GM23338 (cell line): ENCODE measurements at regions not wholly inside any gene's neighbourhood (a gene's known extent, or its start where the extent isn't known, plus 50 kb on each side); places are given as distances from the start of the nearest gene placed in this dataset.

ENCODE experiments used
- ATAC-seq: fragments of 200-7000 bp; cut with Tn5 transposase; 3 replicates; pipeline ENCODE4 v1.9.1; 2020
- DNase-seq: peaks from one replicate; pipeline ENCODE4 v3.0.0-alpha.2; 2015; ENCODE audit warnings: low spot score
- H2AFZ ChIP-seq: fragments of 200-600 bp; sonication (generic); 2 replicates; pipeline ENCODE4 v1.8.0; 2016; ENCODE audit warnings: antibody characterized with exemption, mild to moderate bottlenecking, moderate library complexity
- H3F3A ChIP-seq: fragments of 200-600 bp; sonication (generic); replicated peaks from 2 replicates; pipeline ENCODE4 v1.8.0; 2017; ENCODE audit warnings: antibody characterized with exemption, mixed run types, low read depth
- H3K27ac ChIP-seq: fragments of 200-600 bp; sonication (generic); 2 replicates; pipeline ENCODE4 v1.6.1; 2016; ENCODE audit warnings: low read depth
- H3K27me3 ChIP-seq: fragments of 200-600 bp; sonication (generic); 2 replicates; pipeline ENCODE4 v1.8.0; 2016; ENCODE audit warnings: mild to moderate bottlenecking, mixed run types, moderate library complexity; ENCODE audit not compliant: insufficient read depth
- H3K36me3 ChIP-seq: fragments of 200-600 bp; sonication (generic); 2 replicates; pipeline ENCODE4 v1.8.0; 2016; ENCODE audit warnings: mild to moderate bottlenecking; ENCODE audit not compliant: insufficient read depth
- H3K4me1 ChIP-seq: fragments of 200-600 bp; sonication (generic); 2 replicates; pipeline ENCODE4 v1.8.0; 2016; ENCODE audit warnings: mild to moderate bottlenecking, moderate library complexity; ENCODE audit not compliant: insufficient read depth
- H3K4me2 ChIP-seq: fragments of 200-600 bp; sonication (generic); 2 replicates; pipeline ENCODE4 v1.7.1; 2017; ENCODE audit warnings: mixed run types
- H3K4me3 ChIP-seq: fragments of 200-600 bp; sonication (generic); 2 replicates; pipeline ENCODE4 v1.6.1; 2016; ENCODE audit warnings: mixed run types
- H3K79me2 ChIP-seq: fragments of 200-600 bp; sonication (generic); replicated peaks from 2 replicates; pipeline ENCODE4 v1.8.0; 2017; ENCODE audit warnings: mild to moderate bottlenecking; ENCODE audit not compliant: insufficient read depth
- H3K9me2 ChIP-seq: fragments of 200-600 bp; sonication (generic); 2 replicates; pipeline ENCODE4 v1.8.0; 2017; ENCODE audit not compliant: insufficient read depth
- H4K20me1 ChIP-seq: fragments of 200-600 bp; sonication (generic); replicated peaks from 2 replicates; pipeline ENCODE4 v1.8.0; 2017; ENCODE audit warnings: mild to moderate bottlenecking; ENCODE audit not compliant: insufficient read depth
- H3K27ac Mint-ChIP-seq: 2 replicates; pipeline ENCODE4 v1.8.0; 2020; ENCODE audit warnings: inconsistent platforms, mild to moderate bottlenecking, moderate library complexity, mixed read lengths
- H3K27me3 Mint-ChIP-seq: 3 replicates; pipeline ENCODE4 v1.8.0; 2022; ENCODE audit warnings: low read depth, mild to moderate bottlenecking, moderate library complexity, mixed read lengths, inconsistent platforms; ENCODE audit not compliant: insufficient read depth, poor library complexity
- H3K36me3 Mint-ChIP-seq: 3 replicates; pipeline ENCODE4 v1.8.0; 2021; ENCODE audit warnings: low read depth, mild to moderate bottlenecking, inconsistent platforms, moderate library complexity, mixed read lengths
- H3K4me1 Mint-ChIP-seq: 3 replicates; pipeline ENCODE4 v1.8.0; 2020; ENCODE audit warnings: mild to moderate bottlenecking, inconsistent platforms, mixed read lengths
- H3K4me3 Mint-ChIP-seq: 3 replicates; pipeline ENCODE4 v1.8.0; 2021; ENCODE audit warnings: moderate library complexity, mild to moderate bottlenecking, inconsistent platforms, mixed read lengths
- H3K9me3 Mint-ChIP-seq: 3 replicates; pipeline ENCODE4 v1.8.0; 2020; ENCODE audit warnings: moderate library complexity, mild to moderate bottlenecking, inconsistent platforms, mixed read lengths
- NANOG ChIP-seq: IDR thresholded peaks from 2 replicates; pipeline ENCODE4 v1.6.1; 2016; ENCODE audit warnings: antibody characterized with exemption, borderline replicate concordance
- STAT1 ChIP-seq: IDR thresholded peaks from one replicate; pipeline ENCODE4 v1.6.1; 2016; ENCODE audit warnings: antibody characterized with exemption; ENCODE audit not compliant: unreplicated experiment
- TF ChIP-seq, protein P1 (sequence below), 2 experiments: fragments of 200-600 bp in 1 of 2; sonication (generic) in 1 of 2; conservative IDR thresholded peaks; 2 replicates each; pipeline versions ENCODE4 v1.5.1 to v1.6.1; 2016 to 2017; ENCODE audit warnings: antibody characterized with exemption in 2 of 2, low read depth in 2 of 2, mild to moderate bottlenecking in 2 of 2, moderate library complexity in 1 of 2
- TF ChIP-seq, protein P2 (sequence below): IDR thresholded peaks from one replicate; pipeline ENCODE4 v1.6.1; 2018; ENCODE audit warnings: antibody characterized with exemption; ENCODE audit not compliant: unreplicated experiment
- TF ChIP-seq, protein P3 (sequence below): IDR thresholded peaks from 2 replicates; pipeline ENCODE4 v1.6.1; 2016; ENCODE audit warnings: antibody characterized with exemption

- Mint-ChIP-seq H3K36me3 (no peaks in the 10 kb centered on the region), H3K4me3 (no peak overlapping the region), H3K9me3 (no peaks in the 10 kb centered on the region; the same call in 2 of the 3 replicates), H3K27me3 (peaks cover 2% of the 10 kb centered on the region), H3K4me1 (peaks cover 5% of the 10 kb centered on the region; the same call in 2 of the 3 replicates), H3K27ac (peak overlapping the region; percentile 93)
- Histone ChIP-seq H4K20me1 (no peaks in the 10 kb centered on the region), H3K27me3 (no peaks in the 10 kb centered on the region), H3K27ac (peak overlapping the region; percentile 48; the same call in 1 of the 2 replicates), H3F3A (no peaks in the 10 kb centered on the region), H3K4me2 (no peak overlapping the region), H3K4me1 (0 out of 2 replicates have a peak, but pooled peaks cover 2% of the 10 kb centered on the region), H2AFZ (peak overlapping the region; percentile 68), H3K36me3 (no peaks in the 10 kb centered on the region), H3K9me2 (no peaks in the 10 kb centered on the region), H3K79me2 (no peaks in the 10 kb centered on the region), H3K4me3 (no peak overlapping the region)
- ATAC-seq = peak; percentile 100
- TF ChIP-seq, protein P1, sequence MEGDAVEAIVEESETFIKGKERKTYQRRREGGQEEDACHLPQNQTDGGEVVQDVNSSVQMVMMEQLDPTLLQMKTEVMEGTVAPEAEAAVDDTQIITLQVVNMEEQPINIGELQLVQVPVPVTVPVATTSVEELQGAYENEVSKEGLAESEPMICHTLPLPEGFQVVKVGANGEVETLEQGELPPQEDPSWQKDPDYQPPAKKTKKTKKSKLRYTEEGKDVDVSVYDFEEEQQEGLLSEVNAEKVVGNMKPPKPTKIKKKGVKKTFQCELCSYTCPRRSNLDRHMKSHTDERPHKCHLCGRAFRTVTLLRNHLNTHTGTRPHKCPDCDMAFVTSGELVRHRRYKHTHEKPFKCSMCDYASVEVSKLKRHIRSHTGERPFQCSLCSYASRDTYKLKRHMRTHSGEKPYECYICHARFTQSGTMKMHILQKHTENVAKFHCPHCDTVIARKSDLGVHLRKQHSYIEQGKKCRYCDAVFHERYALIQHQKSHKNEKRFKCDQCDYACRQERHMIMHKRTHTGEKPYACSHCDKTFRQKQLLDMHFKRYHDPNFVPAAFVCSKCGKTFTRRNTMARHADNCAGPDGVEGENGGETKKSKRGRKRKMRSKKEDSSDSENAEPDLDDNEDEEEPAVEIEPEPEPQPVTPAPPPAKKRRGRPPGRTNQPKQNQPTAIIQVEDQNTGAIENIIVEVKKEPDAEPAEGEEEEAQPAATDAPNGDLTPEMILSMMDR (conservative IDR thresholded peaks at IDR 0.05; ENCODE audit: low read depth in 2 of 2) = peak; percentile 26 to 43; a peak in 3 of 4 replicates
- TF ChIP-seq, protein P2, sequence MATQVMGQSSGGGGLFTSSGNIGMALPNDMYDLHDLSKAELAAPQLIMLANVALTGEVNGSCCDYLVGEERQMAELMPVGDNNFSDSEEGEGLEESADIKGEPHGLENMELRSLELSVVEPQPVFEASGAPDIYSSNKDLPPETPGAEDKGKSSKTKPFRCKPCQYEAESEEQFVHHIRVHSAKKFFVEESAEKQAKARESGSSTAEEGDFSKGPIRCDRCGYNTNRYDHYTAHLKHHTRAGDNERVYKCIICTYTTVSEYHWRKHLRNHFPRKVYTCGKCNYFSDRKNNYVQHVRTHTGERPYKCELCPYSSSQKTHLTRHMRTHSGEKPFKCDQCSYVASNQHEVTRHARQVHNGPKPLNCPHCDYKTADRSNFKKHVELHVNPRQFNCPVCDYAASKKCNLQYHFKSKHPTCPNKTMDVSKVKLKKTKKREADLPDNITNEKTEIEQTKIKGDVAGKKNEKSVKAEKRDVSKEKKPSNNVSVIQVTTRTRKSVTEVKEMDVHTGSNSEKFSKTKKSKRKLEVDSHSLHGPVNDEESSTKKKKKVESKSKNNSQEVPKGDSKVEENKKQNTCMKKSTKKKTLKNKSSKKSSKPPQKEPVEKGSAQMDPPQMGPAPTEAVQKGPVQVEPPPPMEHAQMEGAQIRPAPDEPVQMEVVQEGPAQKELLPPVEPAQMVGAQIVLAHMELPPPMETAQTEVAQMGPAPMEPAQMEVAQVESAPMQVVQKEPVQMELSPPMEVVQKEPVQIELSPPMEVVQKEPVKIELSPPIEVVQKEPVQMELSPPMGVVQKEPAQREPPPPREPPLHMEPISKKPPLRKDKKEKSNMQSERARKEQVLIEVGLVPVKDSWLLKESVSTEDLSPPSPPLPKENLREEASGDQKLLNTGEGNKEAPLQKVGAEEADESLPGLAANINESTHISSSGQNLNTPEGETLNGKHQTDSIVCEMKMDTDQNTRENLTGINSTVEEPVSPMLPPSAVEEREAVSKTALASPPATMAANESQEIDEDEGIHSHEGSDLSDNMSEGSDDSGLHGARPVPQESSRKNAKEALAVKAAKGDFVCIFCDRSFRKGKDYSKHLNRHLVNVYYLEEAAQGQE = no peak
- DNase-seq = peak; percentile 73
Measured at GRCh38 chr3:182704926-182705325, 88.4 kb upstream of the ATP11B start.

DNA sequence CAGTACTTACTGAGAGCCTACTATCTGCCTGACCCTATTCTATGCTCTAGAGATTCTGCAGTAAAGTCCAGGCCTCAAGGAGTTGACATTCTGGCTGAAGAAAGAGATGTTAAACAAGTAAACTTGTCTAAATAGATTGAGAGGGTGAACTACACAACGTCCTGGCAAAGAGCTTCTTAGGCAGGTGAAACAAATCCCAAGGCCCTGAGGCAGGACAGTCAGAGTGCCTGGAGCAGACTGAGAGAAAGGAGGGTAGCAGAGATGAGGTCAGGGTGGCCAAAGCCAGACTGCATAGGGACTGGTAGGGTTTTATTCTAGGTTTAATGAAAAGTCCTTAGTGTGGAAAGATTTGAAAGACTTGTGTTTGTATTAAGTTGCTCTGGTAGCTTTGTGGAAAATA lies 84.5 kb upstream of the ATP11B start:
- H3K36me3 Mint-ChIP-seq = no peaks in the 10 kb centered on the region
- H3K4me1 ChIP-seq = no peaks in the 10 kb centered on the region
- no peaks in the 10 kb centered on the region for H3F3A ChIP-seq
- H3K36me3 ChIP-seq = no peaks in the 10 kb centered on the region
- no peaks in the 10 kb centered on the region for H3K79me2 ChIP-seq
- H3K4me2 ChIP-seq = no peak overlapping the region
- H2AFZ ChIP-seq = no peak overlapping the region
- ATAC-seq (no peak), DNase-seq (no peak)
- H3K27me3 Mint-ChIP-seq = peaks cover 2% of the 10 kb centered on the region
- no peak overlapping the region for H3K27ac ChIP-seq
- H3K4me3 ChIP-seq = no peak overlapping the region
- peaks cover 5% of the 10 kb centered on the region; the same call in 2 of the 3 replicates for H3K4me1 Mint-ChIP-seq
- no peak overlapping the region for H3K4me3 Mint-ChIP-seq
- H3K9me3 Mint-ChIP-seq = no peaks in the 10 kb centered on the region
- H3K27me3 ChIP-seq = no peaks in the 10 kb centered on the region
- no peaks in the 10 kb centered on the region for H3K9me2 ChIP-seq
- H3K27ac Mint-ChIP-seq = no peak overlapping the region
- no peaks in the 10 kb centered on the region for H4K20me1 ChIP-seq
- TF ChIP-seq STAT1 (no peak), NANOG (no peak)
- TF ChIP-seq, protein P3, sequence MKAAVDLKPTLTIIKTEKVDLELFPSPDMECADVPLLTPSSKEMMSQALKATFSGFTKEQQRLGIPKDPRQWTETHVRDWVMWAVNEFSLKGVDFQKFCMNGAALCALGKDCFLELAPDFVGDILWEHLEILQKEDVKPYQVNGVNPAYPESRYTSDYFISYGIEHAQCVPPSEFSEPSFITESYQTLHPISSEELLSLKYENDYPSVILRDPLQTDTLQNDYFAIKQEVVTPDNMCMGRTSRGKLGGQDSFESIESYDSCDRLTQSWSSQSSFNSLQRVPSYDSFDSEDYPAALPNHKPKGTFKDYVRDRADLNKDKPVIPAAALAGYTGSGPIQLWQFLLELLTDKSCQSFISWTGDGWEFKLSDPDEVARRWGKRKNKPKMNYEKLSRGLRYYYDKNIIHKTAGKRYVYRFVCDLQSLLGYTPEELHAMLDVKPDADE = no peak
- TF ChIP-seq, protein P1 (conservative IDR thresholded peaks at IDR 0.05; ENCODE audit: low read depth in 2 of 2) = no peak
- TF ChIP-seq, protein P2 = no peak
